Spleen (tissue), 7 donors: ENCODE measurements at regions not wholly inside any gene's neighbourhood (a gene's known extent, or its start where the extent isn't known, plus 50 kb on each side); places are given as distances from the start of the nearest gene placed in this dataset.

Experiments
- POLR2A ChIP-seq, 3 donors: fragments of 450-650 bp; IDR thresholded peaks; one replicate each; pipeline ENCODE4 v1.5.1; 2017; ENCODE audit warnings: antibody characterized with exemption in 3 of 3, mild to moderate bottlenecking in 1 of 3
- TF ChIP-seq, protein P1 (sequence below), 11 experiments: fragments of 200-600 bp in 7 of 11; fragments of 450-650 bp in 4 of 11; sonication (generic) in 4 of 11; IDR thresholded peaks in 8 of 11; conservative IDR thresholded peaks in 3 of 11; 1 replicate in 7 of 11; 2 replicates in 4 of 11; pipeline versions ENCODE4 v1.4.0 to v1.8.0; 2016 to 2021; ENCODE audit warnings: antibody characterized with exemption in 11 of 11, inconsistent platforms in 4 of 11, mild to moderate bottlenecking in 1 of 11
- donor health status: DM: no; HTN: no; CAD: no; lungs with moderate emphysema.
- donor health status: DM: no; HTN: no; CAD: no.
- donor health status: DM: no; HTN: no; CAD: no.

DNA sequence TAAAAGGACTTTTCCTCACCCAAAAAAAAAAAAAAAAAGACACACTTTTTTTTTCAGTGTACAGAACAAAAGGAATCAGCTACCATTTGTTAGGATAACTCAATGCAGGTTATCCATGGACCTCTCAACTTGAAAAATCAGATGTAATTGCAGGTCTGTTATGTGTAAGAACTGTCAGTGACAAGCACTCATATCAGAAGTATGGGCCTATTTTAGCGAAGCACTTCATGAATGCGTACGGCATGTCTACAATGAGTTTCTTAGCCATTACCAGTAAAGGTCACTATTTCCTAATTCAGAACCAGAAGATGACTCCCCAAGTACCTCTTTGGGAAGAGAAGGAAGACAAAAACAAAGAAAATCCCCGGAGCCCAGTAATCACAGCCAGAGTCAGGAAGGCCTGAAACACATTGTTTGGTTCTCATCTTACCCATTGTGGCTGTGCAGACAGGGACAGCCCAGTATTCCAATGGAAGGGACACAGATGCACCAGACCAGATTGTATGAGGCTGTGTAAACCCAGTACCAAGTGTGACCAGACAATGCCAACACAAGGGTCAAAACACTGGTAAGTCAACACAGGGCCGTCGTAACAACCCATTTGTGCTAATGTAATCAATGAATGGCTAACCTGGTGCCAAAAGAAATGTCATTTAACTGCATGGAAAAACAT is 188.0 kb downstream of the PMP22 start:
- TF ChIP-seq POLR2A (IDR thresholded peaks at IDR 0.05): no peak
- TF ChIP-seq, protein P1, sequence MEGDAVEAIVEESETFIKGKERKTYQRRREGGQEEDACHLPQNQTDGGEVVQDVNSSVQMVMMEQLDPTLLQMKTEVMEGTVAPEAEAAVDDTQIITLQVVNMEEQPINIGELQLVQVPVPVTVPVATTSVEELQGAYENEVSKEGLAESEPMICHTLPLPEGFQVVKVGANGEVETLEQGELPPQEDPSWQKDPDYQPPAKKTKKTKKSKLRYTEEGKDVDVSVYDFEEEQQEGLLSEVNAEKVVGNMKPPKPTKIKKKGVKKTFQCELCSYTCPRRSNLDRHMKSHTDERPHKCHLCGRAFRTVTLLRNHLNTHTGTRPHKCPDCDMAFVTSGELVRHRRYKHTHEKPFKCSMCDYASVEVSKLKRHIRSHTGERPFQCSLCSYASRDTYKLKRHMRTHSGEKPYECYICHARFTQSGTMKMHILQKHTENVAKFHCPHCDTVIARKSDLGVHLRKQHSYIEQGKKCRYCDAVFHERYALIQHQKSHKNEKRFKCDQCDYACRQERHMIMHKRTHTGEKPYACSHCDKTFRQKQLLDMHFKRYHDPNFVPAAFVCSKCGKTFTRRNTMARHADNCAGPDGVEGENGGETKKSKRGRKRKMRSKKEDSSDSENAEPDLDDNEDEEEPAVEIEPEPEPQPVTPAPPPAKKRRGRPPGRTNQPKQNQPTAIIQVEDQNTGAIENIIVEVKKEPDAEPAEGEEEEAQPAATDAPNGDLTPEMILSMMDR (IDR thresholded peaks at IDR 0.05 in 8 of 11, conservative IDR thresholded peaks at IDR 0.05 in 3 of 11): no peak
